ENCODE measurements at regions not wholly inside any gene's neighbourhood (a gene's known extent, or its start where the extent isn't known, plus 50 kb on each side); places are given as distances from the start of the nearest gene placed in this dataset.
"Not testable (repeated sequence)": the region's sequence is repeated elsewhere in the genome, so short reads cannot be mapped to it uniquely, and the experiment has no call there.

- Histone ChIP-seq H3K4me3 (no peak overlapping the region), H3K4me1 (ENCODE audit: control insufficient read depth in 1 of 2, low read depth in 2 of 2) (no peaks in the 10 kb centered on the region), H3K27ac (no peak overlapping the region), H3K36me3 (no peaks in the 10 kb centered on the region), H3K27me3 (replicated peaks; ENCODE audit: insufficient read depth) (no peaks in the 10 kb centered on the region), H3K9me3 (no peaks in the 10 kb centered on the region)
- DNase-seq (ENCODE audit: low spot score), result no peak
- TF ChIP-seq CTCF (IDR thresholded peaks at IDR 0.05), result no peak
- ATAC-seq (ENCODE audit: insufficient number of reproducible peaks, low FRiP score, low read depth), result no peak
Measured at GRCh38 chr16:63130942-63131341, 1094.7 kb upstream of the CDH8 start.

- ATAC-seq (ENCODE audit: insufficient number of reproducible peaks, low FRiP score, low read depth) (no peak), DNase-seq (ENCODE audit: low spot score) (no peak)
- Histone ChIP-seq H3K4me1 (ENCODE audit: control insufficient read depth in 1 of 2, low read depth in 2 of 2) (no peaks in the 10 kb centered on the region), H3K9me3 (no peaks in the 10 kb centered on the region), H3K27ac (no peak overlapping the region), H3K36me3 (no peaks in the 10 kb centered on the region), H3K27me3 (replicated peaks; ENCODE audit: insufficient read depth) (no peaks in the 10 kb centered on the region), H3K4me3 (no peak overlapping the region)
- TF ChIP-seq CTCF (IDR thresholded peaks at IDR 0.05), result no peak
Measured at GRCh38 chr16:63129411-63130125, 1093.3 kb upstream of the CDH8 start.

GRCh38 chr16:63119905-63120304, 1083.7 kb upstream of the CDH8 start:
- ATAC-seq (ENCODE audit: insufficient number of reproducible peaks, low FRiP score, low read depth); H3K9me3 ChIP-seq; H3K36me3 ChIP-seq; H3K27ac ChIP-seq; H3K4me3 ChIP-seq; H3K4me1 ChIP-seq (ENCODE audit: control insufficient read depth in 1 of 2, low read depth in 2 of 2); DNase-seq (ENCODE audit: low spot score); H3K27me3 ChIP-seq (replicated peaks; ENCODE audit: insufficient read depth): not testable (repeated sequence)

- no peak for ATAC-seq (ENCODE audit: insufficient number of reproducible peaks, low FRiP score, low read depth)
- H3K9me3 ChIP-seq, result no peaks in the 10 kb centered on the region
Measured at GRCh38 chr16:63100082-63100481, 1063.8 kb upstream of the CDH8 start.

GRCh38 chr16:63096857-63097256, 1060.6 kb upstream of the CDH8 start:
- Histone ChIP-seq H3K36me3 (no peaks in the 10 kb centered on the region), H3K4me3 (no peak overlapping the region), H3K27ac (no peak overlapping the region), H3K9me3 (no peaks in the 10 kb centered on the region), H3K4me1 (ENCODE audit: control insufficient read depth in 1 of 2, low read depth in 2 of 2) (no peaks in the 10 kb centered on the region), H3K27me3 (replicated peaks; ENCODE audit: insufficient read depth) (no peaks in the 10 kb centered on the region)
- DNase-seq (ENCODE audit: low spot score) (no peak), ATAC-seq (ENCODE audit: insufficient number of reproducible peaks, low FRiP score, low read depth) (no peak)
- no peak for TF ChIP-seq CTCF (IDR thresholded peaks at IDR 0.05)

More at GRCh38 chr16:63100082-63100481, 1063.8 kb upstream of the CDH8 start:
- no peak overlapping the region for H3K4me3 ChIP-seq
- TF ChIP-seq CTCF (IDR thresholded peaks at IDR 0.05), result no peak
- no peak overlapping the region for H3K27ac ChIP-seq
- no peaks in the 10 kb centered on the region for H3K36me3 ChIP-seq
- no peak for DNase-seq (ENCODE audit: low spot score)
- H3K27me3 ChIP-seq (replicated peaks; ENCODE audit: insufficient read depth), result no peaks in the 10 kb centered on the region
- H3K4me1 ChIP-seq (ENCODE audit: control insufficient read depth in 1 of 2, low read depth in 2 of 2), result no peaks in the 10 kb centered on the region

GRCh38 chr16:63092736-63093135, 1056.5 kb upstream of the CDH8 start:
- TF ChIP-seq CTCF (IDR thresholded peaks at IDR 0.05), result no peak
- no peak overlapping the region for H3K27ac ChIP-seq
- H3K36me3 ChIP-seq, result no peaks in the 10 kb centered on the region
- H3K27me3 ChIP-seq (replicated peaks; ENCODE audit: insufficient read depth), result no peaks in the 10 kb centered on the region
- no peak for DNase-seq (ENCODE audit: low spot score)
- no peaks in the 10 kb centered on the region for H3K9me3 ChIP-seq
- no peak for ATAC-seq (ENCODE audit: insufficient number of reproducible peaks, low FRiP score, low read depth)
- no peaks in the 10 kb centered on the region for H3K4me1 ChIP-seq (ENCODE audit: control insufficient read depth in 1 of 2, low read depth in 2 of 2)
- H3K4me3 ChIP-seq, result no peak overlapping the region
